Peyer's patch (tissue), 4 donors: ENCODE measurements at regions not wholly inside any gene's neighbourhood (a gene's known extent, or its start where the extent isn't known, plus 50 kb on each side); places are given as distances from the start of the nearest gene placed in this dataset.

Experiments
- DNase-seq, 3 donors: peaks; one replicate each; pipeline ENCODE4 v3.0.0-alpha.2; 2017 to 2019
- H3K27ac ChIP-seq, 4 donors: fragments of 200-600 bp; sonication (generic); one replicate each; pipeline ENCODE4 v1.5.1; 2016 to 2019
- H3K27me3 ChIP-seq, 2 donors: fragments of 200-600 bp; sonication (generic); one replicate each; pipeline ENCODE4 v1.5.1; 2019
- H3K36me3 ChIP-seq, 3 donors: fragments of 200-600 bp; sonication (generic); one replicate each; pipeline ENCODE4 v1.5.1; 2016 to 2019
- H3K4me1 ChIP-seq, 4 donors: fragments of 200-600 bp; sonication (generic); one replicate each; pipeline ENCODE4 v1.5.1; 2016 to 2019
- H3K4me3 ChIP-seq, 4 donors: fragments of 200-600 bp; sonication (generic); 1 replicate in 3 of 4; 2 replicates in 1 of 4; pipeline ENCODE4 v1.5.1; 2016 to 2019; ENCODE audit warnings: mild to moderate bottlenecking in 1 of 4
- H3K9me3 ChIP-seq, 4 donors: fragments of 200-600 bp; sonication (generic); one replicate each; pipeline ENCODE4 v1.5.1; 2016 to 2019; ENCODE audit warnings: mild to moderate bottlenecking in 1 of 4
- CTCF ChIP-seq, 6 experiments: fragments of 450-650 bp in 4 of 6; fragments of 200-600 bp in 2 of 6; sonication (generic) in 1 of 6; IDR thresholded peaks; one replicate each; pipeline ENCODE4 v1.5.1; 2017 to 2019; ENCODE audit warnings: antibody characterized with exemption in 6 of 6, mild to moderate bottlenecking in 3 of 6, moderate library complexity in 1 of 6
- POLR2A ChIP-seq, 2 donors: fragments of 450-650 bp; IDR thresholded peaks; one replicate each; pipeline ENCODE4 v1.5.1; 2017; ENCODE audit warnings: antibody characterized with exemption in 2 of 2, mild to moderate bottlenecking in 2 of 2, moderate library complexity in 2 of 2

DNA sequence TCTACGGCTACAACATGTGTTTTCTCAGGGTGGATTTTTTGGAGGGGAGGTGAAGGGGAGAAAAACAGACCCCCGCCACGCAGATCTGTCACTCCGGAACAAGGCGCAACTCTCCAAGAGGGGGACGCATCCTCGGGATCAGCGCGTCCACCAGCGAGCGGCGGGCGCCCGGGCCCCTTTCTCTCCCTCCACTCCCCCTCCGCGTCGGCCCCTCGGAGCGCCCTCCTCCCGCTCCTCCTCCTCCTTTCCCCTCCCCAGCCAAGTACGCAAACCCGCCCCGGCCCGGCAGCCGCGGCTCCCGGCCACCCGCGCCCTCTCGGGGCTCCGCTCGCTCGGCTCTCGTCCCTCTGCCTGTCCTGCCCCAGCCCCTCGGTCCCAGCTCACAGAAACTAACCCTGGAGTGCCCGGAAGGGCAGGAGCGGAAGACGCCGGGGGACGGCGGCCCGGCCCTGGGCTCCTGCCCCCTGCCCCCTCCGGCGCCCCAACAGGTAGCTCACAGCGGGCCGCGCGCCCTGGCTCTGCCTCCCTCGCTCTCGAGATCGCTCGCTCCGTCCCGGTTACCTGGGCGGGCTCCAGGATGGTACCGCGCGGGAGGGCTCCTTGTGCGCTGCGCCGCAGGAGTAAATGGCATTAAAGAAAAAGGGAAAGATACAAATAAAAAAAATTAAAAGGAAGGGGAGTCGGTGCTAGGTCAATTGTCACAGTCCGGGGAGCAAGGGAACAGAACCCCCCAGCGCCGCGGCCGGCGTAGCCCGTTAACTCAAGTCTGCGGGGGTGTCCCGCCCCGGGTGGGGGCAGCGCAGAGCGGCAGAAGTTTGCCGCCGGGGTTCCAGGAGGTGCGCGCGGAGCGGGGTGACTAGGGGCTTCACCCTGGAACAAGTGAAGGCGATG, 131.4 kb upstream of the C11orf58 start:
- H3K4me1 ChIP-seq = peaks cover 0 to 21% (median 7%) of the 10 kb centered on the region in 4 donors
- no peak for TF ChIP-seq POLR2A (IDR thresholded peaks at IDR 0.05)
- peak overlapping the region; percentile 30 to 65 (median 56) for H3K4me3 ChIP-seq
- no peaks in the 10 kb centered on the region for H3K36me3 ChIP-seq
- H3K27ac ChIP-seq = peak overlapping the region; percentile 50 to 86 (median 70)
- no peaks in the 10 kb centered on the region for H3K9me3 ChIP-seq
- peaks cover 0 to 13% of the 10 kb centered on the region in 2 donors for H3K27me3 ChIP-seq
- DNase-seq = peak in 1 of 3 donors; percentile 65

GRCh38 chr11:16605894-16606783, 132.3 kb upstream of the C11orf58 start:
- peak; percentile 50 to 94 (median 93) for DNase-seq
- H3K27me3 ChIP-seq = peaks cover 0 to 12% of the 10 kb centered on the region in 2 donors
- H3K4me1 ChIP-seq = peaks cover 0 to 21% (median 7%) of the 10 kb centered on the region in 4 donors

DNA sequence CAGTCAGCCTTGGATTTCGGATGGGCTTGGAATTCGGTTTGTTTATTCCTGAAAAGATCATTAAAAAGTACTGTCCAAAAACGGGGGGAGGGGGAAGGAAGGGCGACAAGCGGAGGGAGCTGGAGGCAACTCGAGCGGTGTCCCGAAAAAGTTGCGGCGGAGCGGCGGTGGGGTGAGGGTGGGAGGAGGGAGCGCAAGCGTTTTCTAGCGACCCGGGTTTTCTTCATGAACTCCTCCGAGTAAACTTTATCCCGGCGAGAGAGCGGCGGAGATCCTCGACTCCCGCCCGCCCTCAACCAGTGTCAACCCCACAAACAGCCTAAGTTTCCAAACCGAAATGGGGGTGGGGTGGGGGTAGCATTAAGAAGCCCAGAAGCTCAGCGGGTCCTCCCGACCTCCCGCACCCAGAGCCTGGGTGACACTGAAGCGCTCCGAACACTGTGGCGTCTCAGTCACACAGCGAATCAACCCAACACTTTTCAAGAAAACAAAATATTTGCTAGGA, 133.0 kb upstream of the C11orf58 start:
- TF ChIP-seq POLR2A (IDR thresholded peaks at IDR 0.05) = no peak
- no peak for TF ChIP-seq CTCF (IDR thresholded peaks at IDR 0.05)
- Histone ChIP-seq H3K27me3 (peaks cover 0 to 6% of the 10 kb centered on the region in 2 donors), H3K4me3 (peak overlapping the region; percentile 42 to 65 (median 56)), H3K4me1 (peaks cover 0 to 15% (median 7%) of the 10 kb centered on the region in 4 donors), H3K27ac (peak overlapping the region; percentile 46 to 91 (median 78)), H3K9me3 (no peaks in the 10 kb centered on the region), H3K36me3 (no peaks in the 10 kb centered on the region)
- peak in 2 of 3 donors; percentile 50 to 67 for DNase-seq

More at GRCh38 chr11:16605894-16606783, 132.3 kb upstream of the C11orf58 start:
- H3K9me3 ChIP-seq = no peaks in the 10 kb centered on the region
- no peaks in the 10 kb centered on the region for H3K36me3 ChIP-seq
- H3K27ac ChIP-seq = peak overlapping the region; percentile 50 to 91 (median 78)
- H3K4me3 ChIP-seq = peak overlapping the region; percentile 42 to 65 (median 56)
- TF ChIP-seq POLR2A (IDR thresholded peaks at IDR 0.05) = peak in 1 of 2 donors; percentile 61
- TF ChIP-seq CTCF (IDR thresholded peaks at IDR 0.05) = peak; percentile 30 to 96 (median 88)

GRCh38 chr11:16604794-16605388, 133.6 kb upstream of the C11orf58 start:
- TF ChIP-seq CTCF (IDR thresholded peaks at IDR 0.05) = no peak
- TF ChIP-seq POLR2A (IDR thresholded peaks at IDR 0.05) = peak; percentile 51 to 52
- peak in 2 of 3 donors; percentile 71 to 84 for DNase-seq

DNA sequence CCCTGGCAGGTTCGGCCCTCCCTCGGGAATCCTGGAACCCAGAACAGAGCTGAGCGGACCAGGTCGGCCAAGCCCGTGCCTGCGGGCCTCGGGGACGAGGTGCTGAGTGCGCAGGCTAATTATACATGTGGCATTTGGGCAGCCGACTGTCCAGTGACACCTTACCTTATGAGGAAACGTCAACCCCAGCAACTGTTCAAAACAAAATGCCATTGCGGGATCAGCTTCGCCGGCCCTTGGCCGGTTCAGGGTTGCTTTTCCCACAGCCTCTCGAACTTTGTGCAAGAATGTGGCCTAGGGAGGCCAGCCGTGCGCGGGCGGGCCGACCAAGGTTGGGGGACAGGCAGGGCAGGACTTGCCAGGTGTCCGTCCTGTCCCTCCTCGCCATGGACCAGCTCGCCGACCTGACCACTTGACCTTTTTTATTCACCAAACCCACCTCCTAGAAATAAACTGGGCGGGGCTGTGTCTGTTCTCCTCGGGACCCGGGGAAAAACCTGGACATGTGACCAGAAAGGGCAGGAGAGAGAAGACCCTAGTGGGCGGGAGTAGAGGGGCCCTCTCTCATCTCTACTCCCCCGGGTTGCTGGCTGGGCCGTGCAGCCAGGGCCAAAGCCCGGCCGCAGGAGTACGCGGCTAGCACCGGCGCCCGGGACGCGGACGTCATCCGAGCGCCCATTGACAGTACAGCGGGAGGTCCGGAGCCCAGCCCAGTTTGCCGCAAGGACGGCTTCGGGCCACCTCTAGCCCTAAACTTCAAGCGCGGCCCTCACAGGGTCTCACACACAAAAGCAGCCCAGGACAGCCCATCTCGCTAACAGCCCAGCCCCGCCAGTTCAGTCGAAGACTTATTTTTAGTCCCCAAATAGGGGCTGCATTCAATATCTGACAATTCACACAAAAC, 134.3 kb upstream of the C11orf58 start:
- H3K9me3 ChIP-seq = no peaks in the 10 kb centered on the region
- peak overlapping the region; percentile 42 to 65 (median 56) for H3K4me3 ChIP-seq
- peak overlapping the region; percentile 46 to 91 (median 78) for H3K27ac ChIP-seq
- peaks cover 0 to 6% of the 10 kb centered on the region in 2 donors for H3K27me3 ChIP-seq
- peak in 2 of 3 donors; percentile 69 to 73 for DNase-seq
- H3K36me3 ChIP-seq = no peaks in the 10 kb centered on the region
- no peak for TF ChIP-seq CTCF (IDR thresholded peaks at IDR 0.05)
- no peak for TF ChIP-seq POLR2A (IDR thresholded peaks at IDR 0.05)
- H3K4me1 ChIP-seq = peaks cover 0 to 15% (median 7%) of the 10 kb centered on the region in 4 donors

More at GRCh38 chr11:16604794-16605388, 133.6 kb upstream of the C11orf58 start:
- Histone ChIP-seq H3K27ac (peak overlapping the region; percentile 46 to 91 (median 78)), H3K36me3 (no peaks in the 10 kb centered on the region), H3K9me3 (no peaks in the 10 kb centered on the region), H3K27me3 (peaks cover 0 to 6% of the 10 kb centered on the region in 2 donors), H3K4me3 (peak overlapping the region; percentile 42 to 65 (median 56)), H3K4me1 (peaks cover 0 to 15% (median 7%) of the 10 kb centered on the region in 4 donors)
